CD4-positive, alpha-beta T cell treated with Interleukin-12 subunit alpha and Interleukin-12 subunit beta, for 1 hour (primary cell): ENCODE measurements at regions not wholly inside any gene's neighbourhood (a gene's known extent, or its start where the extent isn't known, plus 50 kb on each side); places are given as distances from the start of the nearest gene placed in this dataset.
"Not testable (repeated sequence)": the region's sequence is repeated elsewhere in the genome, so short reads cannot be mapped to it uniquely, and the experiment has no call there.

ENCODE experiments used
- DNase-seq: peaks from one replicate; pipeline ENCODE4 v3.0.0-alpha.2; 2020

DNA sequence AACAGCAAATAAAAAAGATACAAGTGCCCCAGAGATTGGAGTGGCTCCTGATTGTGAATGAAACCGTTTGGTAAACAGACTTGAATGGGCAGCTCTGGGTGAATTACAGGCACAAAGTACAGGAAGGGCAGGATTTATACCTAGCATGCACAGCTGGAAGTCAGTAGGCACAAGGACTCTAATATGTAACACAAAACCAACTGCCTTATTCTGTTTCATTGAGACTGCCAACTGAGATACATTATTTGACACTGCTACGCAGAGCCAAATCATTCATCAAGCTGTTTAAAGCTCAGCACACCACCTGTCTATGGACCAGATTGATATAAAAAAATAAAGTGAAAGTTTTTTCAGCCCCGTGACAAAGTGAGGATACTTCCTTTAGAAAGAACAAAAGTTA is 541.2 kb downstream of the NUP35 start:
- DNase-seq, result no peak

DNA sequence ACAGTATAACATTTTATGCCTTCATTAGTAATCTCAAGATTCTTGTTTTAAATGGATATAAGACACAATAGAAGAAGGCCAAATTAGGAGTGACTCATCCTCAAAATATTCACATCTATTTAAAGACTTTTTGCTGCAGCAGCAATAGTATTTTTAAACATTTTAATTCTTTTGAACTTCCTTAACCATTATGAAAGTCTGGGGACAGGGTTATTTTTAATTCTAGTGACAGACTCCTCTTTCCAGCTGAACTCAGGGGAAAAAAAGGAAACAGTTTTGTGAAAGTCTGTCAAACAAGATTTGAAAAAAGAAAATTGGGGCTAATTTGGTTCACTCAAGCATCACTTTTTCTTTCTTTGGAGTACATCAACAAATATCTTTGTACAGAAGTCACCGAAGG is 541.8 kb downstream of the NUP35 start:
- DNase-seq, result no peak

DNA sequence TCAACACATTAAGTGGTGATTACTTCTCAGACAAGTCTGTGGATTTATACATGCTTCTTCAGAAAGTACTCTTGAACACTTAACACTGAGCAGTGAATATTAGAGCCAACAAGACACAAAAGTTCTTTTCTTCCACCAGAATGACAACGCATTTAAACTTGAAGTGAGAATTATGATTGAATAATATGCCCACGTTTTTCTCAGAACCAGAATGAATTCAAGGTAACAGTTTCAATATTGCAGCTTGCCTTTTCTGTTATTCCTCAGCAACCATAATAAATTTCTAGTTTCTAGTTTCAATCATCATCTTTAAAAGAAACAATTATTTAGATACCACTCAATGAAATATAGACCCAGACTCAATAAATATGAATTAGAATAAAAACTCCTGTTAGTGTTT is 547.0 kb downstream of the NUP35 start:
- DNase-seq, result no peak

DNA sequence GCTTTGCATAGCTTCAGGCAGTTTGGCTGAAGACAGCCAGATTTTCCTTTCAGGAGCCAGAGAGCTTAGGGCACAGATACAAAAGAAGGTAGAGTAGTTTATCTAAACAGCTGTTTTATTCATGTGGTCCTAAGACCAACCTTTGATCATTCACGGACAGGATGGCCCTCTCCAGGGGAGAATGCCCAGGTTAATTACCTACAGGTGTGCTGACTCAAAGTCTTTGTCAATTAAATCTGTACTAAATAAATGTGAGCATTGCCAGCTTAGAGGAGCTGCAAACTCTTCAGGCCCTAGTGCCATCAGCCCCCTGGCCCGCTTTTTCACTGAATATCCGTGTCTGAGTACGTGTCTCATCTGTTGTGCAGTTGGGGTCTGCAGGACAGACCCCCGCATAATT is 554.7 kb downstream of the NUP35 start:
- no peak for DNase-seq

DNA sequence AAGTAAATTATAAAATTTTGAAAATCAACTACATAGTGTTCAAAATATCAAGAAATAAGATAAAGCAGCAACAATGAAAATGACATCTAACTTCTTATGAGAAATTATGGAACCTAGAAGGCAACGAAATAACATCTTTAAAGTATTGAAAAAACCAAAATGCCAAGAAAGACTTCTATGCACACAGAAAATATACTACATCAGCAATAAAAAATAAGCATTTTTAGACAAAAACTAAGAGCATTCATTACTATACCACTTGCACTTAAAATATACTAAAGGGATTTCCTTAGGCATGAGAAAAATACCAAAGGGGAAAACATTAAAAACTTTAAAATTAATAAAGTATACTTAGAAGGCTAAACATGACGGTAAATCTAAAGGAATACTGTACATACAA is 556.3 kb downstream of the NUP35 start:
- DNase-seq, result no peak

DNA sequence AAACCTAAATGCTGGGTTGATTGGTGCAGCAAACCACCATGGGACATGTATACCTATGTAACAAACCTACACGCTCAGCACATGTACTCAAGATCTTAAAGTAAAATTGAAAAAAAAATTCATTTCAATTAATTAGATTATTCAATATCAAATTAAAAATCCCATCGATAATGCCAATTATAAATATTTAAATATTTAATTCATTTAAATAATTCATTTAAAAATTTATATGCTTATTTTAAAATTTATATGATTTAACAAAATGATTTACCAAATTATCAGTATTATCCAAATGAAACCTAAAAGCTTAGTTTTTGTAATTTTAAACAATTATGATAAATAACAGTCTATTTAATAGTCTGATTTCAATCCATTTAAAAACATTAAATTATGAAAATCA is 560.4 kb downstream of the NUP35 start:
- no peak for DNase-seq

DNA sequence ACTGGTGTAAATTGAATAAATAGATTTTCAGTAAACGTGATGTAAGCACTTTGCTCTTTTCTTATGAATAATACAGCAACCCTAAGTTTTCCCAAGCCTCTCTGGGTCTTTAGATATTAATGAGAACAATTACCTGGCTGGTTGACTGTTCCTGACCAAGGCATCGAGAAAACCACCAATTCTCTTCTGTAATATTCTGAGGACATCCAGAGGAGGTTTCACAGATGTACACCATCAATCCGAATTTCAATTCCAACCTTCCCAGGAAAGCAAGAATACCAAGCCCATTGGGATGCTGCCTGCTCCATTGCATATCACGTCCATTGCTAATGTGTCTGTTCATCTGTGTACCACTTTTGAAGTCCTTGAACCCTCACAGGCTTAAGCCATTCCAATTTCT is 571.8 kb downstream of the NUP35 start:
- no peak for DNase-seq

DNA sequence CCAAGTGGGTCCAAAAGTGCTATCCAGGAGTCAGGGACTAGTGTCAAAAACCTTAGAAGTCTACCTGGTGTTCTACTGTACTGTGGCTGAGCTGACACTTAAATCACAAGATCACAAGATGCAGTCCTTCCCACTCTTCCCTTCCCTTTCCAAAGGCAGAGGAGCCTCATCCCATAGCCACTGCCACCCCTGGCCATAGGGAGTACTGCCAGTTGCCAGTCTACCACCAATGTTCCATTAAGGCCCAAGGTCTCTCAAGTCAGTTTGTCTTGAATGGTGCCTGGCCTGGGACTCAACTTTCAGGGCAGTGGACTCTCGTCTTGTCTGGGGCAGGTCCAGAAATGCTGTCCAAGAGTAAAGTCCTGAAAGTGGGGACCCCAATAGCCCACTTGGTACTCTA is 585.6 kb downstream of the NUP35 start:
- no peak for DNase-seq

DNA sequence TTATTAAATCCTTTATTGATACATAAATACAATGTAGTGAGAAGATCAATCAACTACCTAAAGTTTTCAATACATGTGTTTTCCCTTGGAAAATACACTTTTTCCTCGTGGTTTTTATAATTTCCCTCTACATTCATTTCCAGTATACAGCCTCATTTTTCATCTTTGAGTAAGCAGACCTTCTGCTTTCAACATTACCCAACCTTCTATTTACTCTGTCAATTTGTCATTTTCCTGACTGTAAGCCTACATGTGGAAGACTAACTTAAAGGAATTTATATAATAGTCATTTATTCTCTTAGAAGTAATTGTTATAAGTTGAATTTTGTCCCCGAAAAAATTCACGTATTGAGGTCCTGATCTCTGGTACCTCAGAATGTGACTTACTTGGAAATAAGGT is 594.0 kb downstream of the NUP35 start:
- no peak for DNase-seq

DNA sequence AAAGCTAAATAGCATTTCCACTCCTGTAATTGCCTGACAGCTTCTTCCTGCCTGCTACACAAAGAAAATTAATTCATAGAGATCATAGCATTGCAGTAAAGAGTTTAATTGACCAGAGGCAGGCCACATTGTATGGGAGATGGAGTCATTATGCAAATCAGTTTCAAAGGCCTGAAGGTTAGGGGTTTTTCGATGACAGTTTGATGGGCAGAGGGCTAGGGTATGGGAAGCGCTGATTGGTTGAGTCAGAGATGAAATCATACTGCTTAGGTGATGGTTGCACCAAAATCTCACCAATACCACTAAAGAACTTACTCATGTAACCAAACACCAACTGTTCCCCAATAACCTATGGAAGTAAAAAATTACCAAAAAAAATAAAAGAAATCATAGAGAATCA is 599.0 kb downstream of the NUP35 start:
- no peak for DNase-seq

DNA sequence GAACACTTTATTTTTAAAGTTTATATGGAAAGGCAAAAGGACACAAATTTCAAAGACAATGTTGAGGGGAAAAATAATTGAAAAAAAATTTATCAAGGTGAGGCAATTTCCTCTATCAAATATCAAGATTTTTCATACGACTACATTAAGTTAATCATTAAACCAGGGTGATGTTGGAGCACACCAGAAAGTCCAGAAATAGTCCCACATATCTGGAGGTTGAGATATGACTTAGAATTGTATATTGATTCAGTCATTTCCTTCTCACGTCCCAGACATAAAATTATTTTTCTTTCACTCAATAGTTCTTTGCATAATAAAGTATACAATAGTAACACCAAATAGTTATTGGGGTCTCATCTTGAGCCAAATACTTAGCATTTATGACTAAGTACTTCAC is 605.1 kb downstream of the NUP35 start:
- DNase-seq, result no peak

DNA sequence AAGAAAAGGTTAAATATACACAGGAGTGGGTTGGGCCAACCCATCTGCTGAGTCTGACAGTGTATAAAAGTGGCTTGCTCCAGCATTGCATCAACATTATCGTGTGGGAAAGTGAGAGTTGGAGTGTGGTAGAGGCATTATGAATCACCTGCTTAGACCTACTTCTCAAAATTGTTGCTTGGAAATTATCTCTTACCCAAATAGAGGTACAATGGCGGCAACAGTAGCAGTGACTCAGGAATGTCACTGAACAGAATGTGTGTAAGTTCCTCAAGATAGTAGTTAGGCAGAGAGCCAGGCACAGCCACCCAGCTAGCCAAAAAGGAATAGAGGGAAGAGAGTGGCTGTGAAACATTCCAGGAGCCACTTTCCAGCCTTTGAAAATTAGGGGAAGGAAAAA is 616.0 kb downstream of the NUP35 start:
- no peak for DNase-seq

DNA sequence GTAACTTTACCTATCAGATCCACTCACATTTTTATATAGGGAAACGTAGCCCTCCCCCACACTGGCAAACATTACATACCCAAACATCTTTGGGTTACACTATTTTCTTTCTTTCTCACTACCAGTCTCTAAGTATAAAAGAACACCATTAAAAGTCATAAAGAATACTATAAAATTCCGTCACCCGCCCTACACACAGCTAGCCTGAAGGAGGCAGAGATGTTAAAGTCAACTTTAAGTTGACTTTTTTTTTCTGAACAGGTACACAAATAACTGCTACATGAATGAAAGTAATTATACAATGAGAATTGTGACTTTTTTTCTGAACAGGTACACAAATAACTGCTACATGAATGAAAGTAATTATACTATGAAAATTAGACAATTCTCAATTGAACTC is 628.3 kb downstream of the NUP35 start:
- no peak for DNase-seq

DNA sequence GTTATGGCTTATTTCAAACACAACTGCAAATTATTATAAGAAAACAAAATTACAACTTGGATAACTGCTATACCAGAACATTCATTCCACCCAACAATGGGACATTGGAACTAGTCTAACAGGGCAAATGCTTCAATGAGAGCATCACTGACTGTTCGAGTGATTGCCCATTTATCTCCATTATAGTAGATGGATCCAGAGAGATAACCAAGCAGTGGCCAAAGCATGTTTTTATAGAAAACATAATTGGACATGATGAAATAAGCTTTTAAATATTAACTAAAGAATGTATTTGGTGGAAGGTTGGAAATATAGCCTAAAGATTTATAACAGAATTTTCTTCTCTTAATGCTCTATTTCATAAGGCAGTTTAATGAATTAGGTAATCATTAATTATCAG is 634.8 kb downstream of the NUP35 start:
- no peak for DNase-seq

DNA sequence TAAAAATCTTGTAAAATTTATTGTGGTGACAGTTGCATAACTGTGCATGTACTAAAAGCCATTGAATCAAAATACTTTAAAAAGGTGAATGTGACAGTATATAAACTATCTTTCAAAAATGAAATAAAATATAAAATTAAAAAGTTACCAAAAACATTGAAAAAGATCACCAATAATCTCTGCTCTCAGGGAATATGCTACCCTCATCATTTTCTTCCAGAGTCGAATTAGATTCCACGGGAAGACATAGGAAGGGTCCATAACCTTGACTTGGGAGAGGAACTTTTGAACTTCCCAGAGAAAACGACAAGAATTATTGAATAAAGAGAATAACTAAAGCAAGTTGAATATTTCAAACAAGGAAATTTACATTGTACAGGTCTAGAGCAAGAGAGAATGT is 649.5 kb downstream of the NUP35 start:
- DNase-seq, result no peak

DNA sequence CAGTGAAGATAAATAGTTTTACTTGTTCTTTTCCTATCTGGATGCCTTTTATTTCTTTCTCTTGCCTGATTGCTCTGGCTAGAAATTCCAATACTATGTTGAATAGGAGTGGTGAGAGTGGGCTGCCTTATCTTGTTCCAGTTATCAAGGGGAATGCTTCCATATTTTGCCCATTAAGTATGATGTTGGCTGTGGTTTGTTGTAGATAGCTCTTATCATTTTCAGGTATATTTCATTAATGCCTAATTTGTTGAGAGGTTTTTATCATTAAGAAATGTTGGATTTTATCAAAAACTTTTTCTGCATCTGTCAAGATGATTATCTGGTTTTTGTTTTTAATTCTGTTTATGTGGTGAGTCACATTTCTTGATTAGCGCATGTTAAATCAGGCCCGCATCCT is 655.8 kb downstream of the NUP35 start:
- no peak for DNase-seq

DNA sequence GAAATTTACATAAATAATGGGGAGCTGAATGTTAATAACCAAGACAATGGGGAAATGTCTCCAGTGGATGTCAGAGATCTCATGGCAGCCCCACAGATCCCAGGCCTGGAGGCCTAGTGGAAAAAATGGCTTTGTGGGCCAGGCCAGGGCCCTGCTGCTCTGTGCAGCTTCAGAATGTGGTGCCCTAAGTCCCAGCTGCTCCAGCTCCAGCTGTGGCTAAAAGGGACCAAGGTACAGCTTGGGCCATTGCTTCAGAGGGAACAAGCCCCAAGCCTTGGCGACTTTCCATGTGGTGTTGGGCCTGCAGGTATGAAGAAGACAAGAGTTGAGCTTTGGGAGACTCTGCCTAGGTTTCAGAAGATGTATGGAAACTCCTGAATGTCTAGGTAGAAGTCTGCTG is 658.2 kb downstream of the NUP35 start:
- DNase-seq, result no peak

DNA sequence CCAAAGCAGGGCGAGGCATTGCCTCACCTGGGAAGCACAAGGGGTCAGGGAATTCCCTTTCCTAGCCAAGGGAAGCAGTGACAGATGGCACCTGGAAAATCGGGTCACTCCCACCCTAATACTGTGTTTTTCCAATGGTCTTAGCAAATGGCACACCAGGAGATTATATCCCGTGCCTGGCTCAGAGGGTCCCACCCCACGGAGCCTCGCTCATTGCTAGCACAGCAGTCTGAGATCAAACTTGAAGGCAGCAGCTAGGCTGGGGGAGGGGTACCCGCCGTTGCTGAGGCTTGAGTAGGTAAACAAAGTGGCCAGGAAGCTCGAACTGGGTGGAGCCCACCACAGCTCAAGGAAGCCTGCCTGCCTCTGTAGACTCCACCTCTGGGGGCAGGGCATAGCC is 664.6 kb downstream of the NUP35 start:
- DNase-seq, result not testable (repeated sequence)

DNA sequence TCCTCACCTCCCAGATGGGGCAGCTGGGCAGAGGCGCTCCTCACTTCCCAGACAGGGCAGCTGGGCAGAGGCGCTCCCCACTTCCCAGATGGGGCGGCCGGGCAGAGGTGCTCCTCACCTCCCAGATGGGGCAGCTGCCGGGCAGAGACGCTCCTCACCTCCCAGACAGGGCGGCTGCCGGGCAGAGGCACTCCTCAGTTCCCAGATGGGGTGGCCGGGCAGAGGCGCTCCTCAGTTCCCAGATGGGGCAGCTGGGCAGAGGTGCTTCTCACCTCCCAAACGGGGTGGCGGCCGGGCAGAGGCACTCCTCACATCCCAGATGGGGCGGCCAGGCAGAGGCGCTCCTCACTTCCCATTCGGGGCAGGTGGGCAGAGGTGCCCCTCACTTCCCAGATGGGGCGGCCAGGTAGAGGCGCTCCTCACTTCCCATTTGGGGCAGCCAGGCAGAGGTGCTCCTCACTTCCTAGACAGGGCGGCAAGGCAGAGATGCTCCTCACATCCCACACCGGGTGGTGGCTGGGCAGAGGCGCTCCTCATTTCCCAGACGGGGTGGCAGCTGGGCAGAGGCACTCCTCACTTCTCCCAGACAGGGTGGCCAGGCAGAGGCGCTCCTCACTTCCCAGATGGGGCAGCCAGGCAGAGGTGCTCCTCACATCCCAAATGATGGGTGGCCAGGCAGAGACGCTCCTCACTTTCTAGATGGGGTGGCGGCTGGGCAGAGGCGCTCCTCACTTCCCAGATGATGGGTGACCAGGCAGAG is 668.1 kb downstream of the NUP35 start:
- DNase-seq, result not testable (repeated sequence)

DNA sequence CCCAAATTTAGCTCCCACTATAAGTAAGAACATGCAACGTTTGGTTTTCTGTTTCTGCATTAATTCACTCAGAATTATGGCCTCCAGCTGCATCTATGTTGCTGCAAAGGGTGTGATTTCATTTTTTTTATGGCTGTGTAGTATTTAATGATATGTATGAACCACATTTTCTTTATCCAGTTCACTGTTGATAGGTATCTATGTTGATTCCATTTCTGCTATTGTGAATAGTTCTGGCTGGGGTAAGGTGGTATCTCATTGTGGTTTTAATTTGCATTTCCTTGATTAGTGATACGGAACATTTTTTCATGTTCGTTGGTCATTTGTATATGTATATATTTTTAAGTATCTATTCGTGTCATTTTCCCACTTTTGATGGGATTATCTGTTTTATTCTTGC is 674.3 kb downstream of the NUP35 start:
- DNase-seq, result no peak

DNA sequence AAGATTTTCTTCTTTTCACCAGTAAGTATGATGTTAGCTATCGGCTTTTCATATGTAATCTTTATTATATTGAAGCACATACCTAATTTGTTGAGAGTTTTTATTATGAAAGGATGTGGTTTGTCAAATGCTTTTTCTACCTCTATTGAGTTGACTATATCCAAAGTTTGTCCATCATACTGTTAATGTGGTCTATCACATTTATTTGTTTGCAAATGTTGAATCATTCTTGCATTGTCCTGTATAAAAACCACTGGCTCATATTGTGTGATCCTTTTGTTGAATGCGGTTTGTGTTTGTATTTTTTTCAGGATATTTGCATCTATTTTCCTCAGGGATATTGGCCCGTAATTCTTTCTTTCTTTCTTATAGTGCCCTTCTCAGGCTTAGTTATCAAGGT is 675.5 kb downstream of the NUP35 start:
- no peak for DNase-seq

DNA sequence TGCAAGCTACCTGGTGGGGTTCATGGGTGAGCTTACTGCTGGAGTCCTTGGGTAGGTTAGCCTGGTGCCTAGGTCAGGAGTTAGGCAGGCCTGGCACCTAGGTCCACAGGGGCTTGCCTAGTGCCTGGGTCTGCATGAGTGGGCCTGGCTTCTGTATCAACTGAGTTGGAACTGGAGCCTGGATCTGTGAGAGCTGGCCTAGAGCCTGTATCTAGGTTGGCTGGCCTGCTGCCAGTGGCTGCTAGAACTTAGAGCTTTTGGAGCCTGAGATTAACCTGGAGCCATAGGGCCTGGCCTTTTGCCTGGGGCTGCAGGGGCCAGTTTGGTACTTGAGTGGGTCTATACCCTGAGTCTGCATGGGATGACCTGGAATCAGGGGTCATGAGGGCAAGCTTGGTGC is 679.4 kb downstream of the NUP35 start:
- no peak for DNase-seq

DNA sequence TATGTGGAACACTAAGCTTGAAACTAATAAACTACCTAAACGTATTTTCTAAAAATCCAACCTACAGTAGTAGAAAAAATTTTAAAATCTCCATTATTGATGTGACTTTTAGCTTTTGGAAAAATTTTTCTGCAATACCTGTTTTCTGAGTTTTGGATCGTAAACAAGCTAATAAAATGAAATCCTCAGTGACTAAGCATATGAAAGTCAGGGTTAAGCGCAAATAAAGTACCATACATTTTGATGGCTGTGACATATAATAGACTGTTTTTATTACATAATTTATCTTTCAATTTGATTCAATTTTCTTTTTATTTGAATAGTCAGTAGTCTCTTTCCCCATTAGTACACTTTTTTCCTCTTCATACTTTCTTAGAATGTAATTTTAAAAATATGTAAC is 683.6 kb downstream of the NUP35 start:
- no peak for DNase-seq

DNA sequence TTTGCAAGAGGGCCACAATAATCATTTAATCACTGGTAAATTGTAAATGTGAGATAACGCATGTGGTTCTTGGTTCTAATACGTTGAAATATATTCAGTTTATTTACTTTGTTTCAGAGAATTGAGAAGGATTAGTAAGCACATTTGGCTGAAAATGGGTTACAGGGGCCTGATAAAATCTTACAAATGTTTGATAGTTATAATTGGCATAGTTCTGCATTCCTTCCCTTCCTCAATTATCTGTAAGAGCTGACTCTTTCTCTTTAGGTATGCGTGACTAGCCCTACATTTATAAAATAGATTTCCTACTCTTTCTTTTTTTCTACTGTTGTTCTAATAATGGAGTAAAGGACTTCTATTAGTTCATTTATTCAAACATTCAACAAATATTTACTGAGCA is 685.2 kb downstream of the NUP35 start:
- DNase-seq, result no peak

DNA sequence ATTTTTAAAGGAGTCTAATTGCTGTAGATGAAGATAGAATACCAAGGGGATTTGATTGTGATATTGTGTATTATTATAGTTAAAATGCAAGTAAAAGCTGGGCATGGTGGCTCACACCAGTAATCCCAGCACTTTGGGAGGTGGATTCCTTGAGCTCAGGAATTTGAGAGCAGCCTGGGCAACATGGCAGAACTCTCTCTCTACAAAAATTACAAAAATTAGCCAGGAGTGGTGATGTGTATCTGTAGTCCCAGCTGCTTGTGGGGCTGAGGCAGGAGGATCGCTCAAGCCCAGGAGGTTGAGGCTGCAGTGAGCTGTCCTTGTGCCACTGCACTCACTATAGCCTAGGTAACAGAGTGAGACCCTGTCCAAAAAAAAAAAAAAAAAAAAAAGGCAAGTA is 687.0 kb downstream of the NUP35 start:
- no peak for DNase-seq

DNA sequence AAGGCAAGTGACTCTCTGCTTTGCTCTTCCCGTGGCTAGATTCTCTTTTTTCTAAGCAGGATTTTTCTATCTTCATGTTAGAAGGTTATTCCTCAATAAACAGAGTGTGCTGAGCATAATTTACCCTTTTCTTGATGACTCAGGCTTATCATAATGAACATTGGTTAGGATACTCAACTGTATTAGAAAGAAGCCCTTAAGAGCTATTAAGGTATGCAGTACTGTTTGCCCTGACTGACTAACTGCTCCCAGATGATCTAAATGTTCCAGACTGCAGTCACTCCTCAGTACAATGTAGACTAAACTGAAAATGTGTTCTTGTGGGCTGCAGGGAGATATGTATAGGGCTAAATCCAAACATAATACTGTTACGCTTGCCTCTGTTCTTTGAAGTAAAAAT is 687.8 kb downstream of the NUP35 start:
- no peak for DNase-seq
